HEK293 (cell line): ENCODE measurements at regions not wholly inside any gene's neighbourhood (a gene's known extent, or its start where the extent isn't known, plus 50 kb on each side); places are given as distances from the start of the nearest gene placed in this dataset.

Source experiments
- FEZF1 ChIP-seq: fragments of 450-650 bp; formaldehyde crosslinking; IDR thresholded peaks from 2 replicates; pipeline ENCODE4 v1.5.1; 2016; ENCODE audit warnings: missing biosample characterization, missing genetic modification characterization
- MZF1 ChIP-seq: fragments of 450-650 bp; formaldehyde crosslinking; IDR thresholded peaks from 2 replicates; pipeline ENCODE4 v1.5.1; 2017; ENCODE audit warnings: missing biosample characterization, missing genetic modification characterization, borderline replicate concordance
- OSR2 ChIP-seq: fragments of 450-650 bp; formaldehyde crosslinking; IDR thresholded peaks from 2 replicates; pipeline ENCODE4 v1.5.1; 2016; ENCODE audit warnings: missing biosample characterization, missing genetic modification characterization
- SP2 ChIP-seq: fragments of 450-650 bp; formaldehyde crosslinking; IDR thresholded peaks from 2 replicates; pipeline ENCODE4 v1.5.1; 2016; ENCODE audit warnings: missing biosample characterization, missing genetic modification characterization
- ZBTB20 ChIP-seq: fragments of 450-650 bp; formaldehyde crosslinking; IDR thresholded peaks from 2 replicates; pipeline ENCODE4 v1.5.1; 2016; ENCODE audit warnings: missing biosample characterization, missing genetic modification characterization
- ZNF274 ChIP-seq, 2 experiments: fragments of 200-500 bp in 1 of 2; fragments of 450-650 bp in 1 of 2; sonication (Bioruptor generic) in 1 of 2; formaldehyde crosslinking in 1 of 2; IDR thresholded peaks; 2 replicates each; pipeline versions ENCODE4 v1.5.1 to v1.6.1; 2014 to 2016; ENCODE audit warnings: borderline replicate concordance in 1 of 2, inconsistent platforms in 1 of 2, low read length in 1 of 2, missing biosample characterization in 1 of 2, missing genetic modification characterization in 1 of 2
- ZNF623 ChIP-seq: fragments of 450-650 bp; formaldehyde crosslinking; IDR thresholded peaks from 2 replicates; pipeline ENCODE4 v1.5.1; 2016; ENCODE audit warnings: missing biosample characterization, missing genetic modification characterization
- ZNF660 ChIP-seq: fragments of 450-650 bp; IDR thresholded peaks from 2 replicates; pipeline ENCODE4 v1.5.1; 2018; ENCODE audit warnings: missing biosample characterization, mild to moderate bottlenecking, missing genetic modification characterization
- ZSCAN30 ChIP-seq: fragments of 450-650 bp; IDR thresholded peaks from 2 replicates; pipeline ENCODE4 v1.5.1; 2018; ENCODE audit warnings: missing biosample characterization, mild to moderate bottlenecking, missing genetic modification characterization, moderate library complexity
- TF ChIP-seq, protein P1 (sequence below): fragments of 450-650 bp; formaldehyde crosslinking; IDR thresholded peaks from 2 replicates; pipeline ENCODE4 v1.5.1; 2016; ENCODE audit warnings: missing biosample characterization, missing genetic modification characterization
- TF ChIP-seq, protein P2 (sequence below): IDR thresholded peaks from 2 replicates; pipeline ENCODE4 v1.6.1; 2011; ENCODE audit warnings: mild to moderate bottlenecking, low read depth, low read length, borderline replicate concordance
- TF ChIP-seq, protein P3 (sequence below): fragments of 450-650 bp; formaldehyde crosslinking; IDR thresholded peaks from 2 replicates; pipeline ENCODE4 v1.5.1; 2016; ENCODE audit warnings: missing biosample characterization, missing genetic modification characterization, low read depth
- TF ChIP-seq, protein P4 (sequence below): fragments of 450-650 bp; formaldehyde crosslinking; IDR thresholded peaks from 2 replicates; pipeline ENCODE4 v1.5.1; 2016; ENCODE audit warnings: missing biosample characterization, missing genetic modification characterization
- TF ChIP-seq, protein P5 (sequence below): fragments of 450-650 bp; formaldehyde crosslinking; IDR thresholded peaks from 2 replicates; pipeline ENCODE4 v1.5.1; 2016; ENCODE audit warnings: missing biosample characterization, missing genetic modification characterization

DNA sequence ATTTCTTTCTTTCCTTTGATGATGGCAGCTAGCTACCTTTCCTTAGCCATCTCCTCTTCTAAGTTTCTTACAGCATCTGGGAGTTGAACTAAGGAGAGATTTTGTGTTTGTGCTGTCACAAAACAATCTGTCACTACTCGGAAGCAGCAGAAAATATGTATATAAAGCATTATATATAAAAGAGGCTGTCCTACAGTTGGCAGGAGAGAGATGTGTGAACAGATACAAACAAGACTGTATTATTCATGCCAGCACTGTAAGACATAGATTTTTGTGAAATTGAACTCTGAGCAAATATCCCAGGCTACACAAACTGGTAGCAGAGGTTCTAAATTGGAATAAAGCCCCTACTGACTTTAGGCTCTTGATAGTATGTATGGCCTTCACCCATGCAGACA is 577.5 kb upstream of the NECTIN3 start:
- TF ChIP-seq MZF1 (tag by site-specific recombination) = no peak
- no peak for TF ChIP-seq SP2 (tag by site-specific recombination)
- no peak for TF ChIP-seq ZSCAN30 (tag by site-specific recombination)
- TF ChIP-seq, protein P1, sequence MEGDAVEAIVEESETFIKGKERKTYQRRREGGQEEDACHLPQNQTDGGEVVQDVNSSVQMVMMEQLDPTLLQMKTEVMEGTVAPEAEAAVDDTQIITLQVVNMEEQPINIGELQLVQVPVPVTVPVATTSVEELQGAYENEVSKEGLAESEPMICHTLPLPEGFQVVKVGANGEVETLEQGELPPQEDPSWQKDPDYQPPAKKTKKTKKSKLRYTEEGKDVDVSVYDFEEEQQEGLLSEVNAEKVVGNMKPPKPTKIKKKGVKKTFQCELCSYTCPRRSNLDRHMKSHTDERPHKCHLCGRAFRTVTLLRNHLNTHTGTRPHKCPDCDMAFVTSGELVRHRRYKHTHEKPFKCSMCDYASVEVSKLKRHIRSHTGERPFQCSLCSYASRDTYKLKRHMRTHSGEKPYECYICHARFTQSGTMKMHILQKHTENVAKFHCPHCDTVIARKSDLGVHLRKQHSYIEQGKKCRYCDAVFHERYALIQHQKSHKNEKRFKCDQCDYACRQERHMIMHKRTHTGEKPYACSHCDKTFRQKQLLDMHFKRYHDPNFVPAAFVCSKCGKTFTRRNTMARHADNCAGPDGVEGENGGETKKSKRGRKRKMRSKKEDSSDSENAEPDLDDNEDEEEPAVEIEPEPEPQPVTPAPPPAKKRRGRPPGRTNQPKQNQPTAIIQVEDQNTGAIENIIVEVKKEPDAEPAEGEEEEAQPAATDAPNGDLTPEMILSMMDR (tag by site-specific recombination) = no peak
- TF ChIP-seq, protein P2, sequence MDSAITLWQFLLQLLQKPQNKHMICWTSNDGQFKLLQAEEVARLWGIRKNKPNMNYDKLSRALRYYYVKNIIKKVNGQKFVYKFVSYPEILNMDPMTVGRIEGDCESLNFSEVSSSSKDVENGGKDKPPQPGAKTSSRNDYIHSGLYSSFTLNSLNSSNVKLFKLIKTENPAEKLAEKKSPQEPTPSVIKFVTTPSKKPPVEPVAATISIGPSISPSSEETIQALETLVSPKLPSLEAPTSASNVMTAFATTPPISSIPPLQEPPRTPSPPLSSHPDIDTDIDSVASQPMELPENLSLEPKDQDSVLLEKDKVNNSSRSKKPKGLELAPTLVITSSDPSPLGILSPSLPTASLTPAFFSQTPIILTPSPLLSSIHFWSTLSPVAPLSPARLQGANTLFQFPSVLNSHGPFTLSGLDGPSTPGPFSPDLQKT = no peak
- TF ChIP-seq ZNF660 = no peak
- TF ChIP-seq FEZF1 = no peak
- TF ChIP-seq, protein P3, sequence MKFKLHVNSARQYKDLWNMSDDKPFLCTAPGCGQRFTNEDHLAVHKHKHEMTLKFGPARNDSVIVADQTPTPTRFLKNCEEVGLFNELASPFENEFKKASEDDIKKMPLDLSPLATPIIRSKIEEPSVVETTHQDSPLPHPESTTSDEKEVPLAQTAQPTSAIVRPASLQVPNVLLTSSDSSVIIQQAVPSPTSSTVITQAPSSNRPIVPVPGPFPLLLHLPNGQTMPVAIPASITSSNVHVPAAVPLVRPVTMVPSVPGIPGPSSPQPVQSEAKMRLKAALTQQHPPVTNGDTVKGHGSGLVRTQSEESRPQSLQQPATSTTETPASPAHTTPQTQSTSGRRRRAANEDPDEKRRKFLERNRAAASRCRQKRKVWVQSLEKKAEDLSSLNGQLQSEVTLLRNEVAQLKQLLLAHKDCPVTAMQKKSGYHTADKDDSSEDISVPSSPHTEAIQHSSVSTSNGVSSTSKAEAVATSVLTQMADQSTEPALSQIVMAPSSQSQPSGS (tag by site-specific recombination) = no peak
- TF ChIP-seq, protein P4, sequence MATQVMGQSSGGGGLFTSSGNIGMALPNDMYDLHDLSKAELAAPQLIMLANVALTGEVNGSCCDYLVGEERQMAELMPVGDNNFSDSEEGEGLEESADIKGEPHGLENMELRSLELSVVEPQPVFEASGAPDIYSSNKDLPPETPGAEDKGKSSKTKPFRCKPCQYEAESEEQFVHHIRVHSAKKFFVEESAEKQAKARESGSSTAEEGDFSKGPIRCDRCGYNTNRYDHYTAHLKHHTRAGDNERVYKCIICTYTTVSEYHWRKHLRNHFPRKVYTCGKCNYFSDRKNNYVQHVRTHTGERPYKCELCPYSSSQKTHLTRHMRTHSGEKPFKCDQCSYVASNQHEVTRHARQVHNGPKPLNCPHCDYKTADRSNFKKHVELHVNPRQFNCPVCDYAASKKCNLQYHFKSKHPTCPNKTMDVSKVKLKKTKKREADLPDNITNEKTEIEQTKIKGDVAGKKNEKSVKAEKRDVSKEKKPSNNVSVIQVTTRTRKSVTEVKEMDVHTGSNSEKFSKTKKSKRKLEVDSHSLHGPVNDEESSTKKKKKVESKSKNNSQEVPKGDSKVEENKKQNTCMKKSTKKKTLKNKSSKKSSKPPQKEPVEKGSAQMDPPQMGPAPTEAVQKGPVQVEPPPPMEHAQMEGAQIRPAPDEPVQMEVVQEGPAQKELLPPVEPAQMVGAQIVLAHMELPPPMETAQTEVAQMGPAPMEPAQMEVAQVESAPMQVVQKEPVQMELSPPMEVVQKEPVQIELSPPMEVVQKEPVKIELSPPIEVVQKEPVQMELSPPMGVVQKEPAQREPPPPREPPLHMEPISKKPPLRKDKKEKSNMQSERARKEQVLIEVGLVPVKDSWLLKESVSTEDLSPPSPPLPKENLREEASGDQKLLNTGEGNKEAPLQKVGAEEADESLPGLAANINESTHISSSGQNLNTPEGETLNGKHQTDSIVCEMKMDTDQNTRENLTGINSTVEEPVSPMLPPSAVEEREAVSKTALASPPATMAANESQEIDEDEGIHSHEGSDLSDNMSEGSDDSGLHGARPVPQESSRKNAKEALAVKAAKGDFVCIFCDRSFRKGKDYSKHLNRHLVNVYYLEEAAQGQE (tag by site-specific recombination) = no peak
- TF ChIP-seq OSR2 = no peak
- no peak for TF ChIP-seq ZBTB20 (tag by site-specific recombination)
- TF ChIP-seq ZNF623 (tag by site-specific recombination) = no peak
- TF ChIP-seq ZNF274 (IDR thresholded peaks at IDR 0.05; ENCODE audit: low read length) = no peak
- TF ChIP-seq ZNF274 (tag by site-specific recombination; IDR thresholded peaks at IDR 0.05; ENCODE audit: borderline replicate concordance) = no peak
- TF ChIP-seq, protein P5, sequence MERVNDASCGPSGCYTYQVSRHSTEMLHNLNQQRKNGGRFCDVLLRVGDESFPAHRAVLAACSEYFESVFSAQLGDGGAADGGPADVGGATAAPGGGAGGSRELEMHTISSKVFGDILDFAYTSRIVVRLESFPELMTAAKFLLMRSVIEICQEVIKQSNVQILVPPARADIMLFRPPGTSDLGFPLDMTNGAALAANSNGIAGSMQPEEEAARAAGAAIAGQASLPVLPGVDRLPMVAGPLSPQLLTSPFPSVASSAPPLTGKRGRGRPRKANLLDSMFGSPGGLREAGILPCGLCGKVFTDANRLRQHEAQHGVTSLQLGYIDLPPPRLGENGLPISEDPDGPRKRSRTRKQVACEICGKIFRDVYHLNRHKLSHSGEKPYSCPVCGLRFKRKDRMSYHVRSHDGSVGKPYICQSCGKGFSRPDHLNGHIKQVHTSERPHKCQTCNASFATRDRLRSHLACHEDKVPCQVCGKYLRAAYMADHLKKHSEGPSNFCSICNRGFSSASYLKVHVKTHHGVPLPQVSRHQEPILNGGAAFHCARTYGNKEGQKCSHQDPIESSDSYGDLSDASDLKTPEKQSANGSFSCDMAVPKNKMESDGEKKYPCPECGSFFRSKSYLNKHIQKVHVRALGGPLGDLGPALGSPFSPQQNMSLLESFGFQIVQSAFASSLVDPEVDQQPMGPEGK = no peak
